CD8-positive, alpha-beta memory T cell (primary cell): ENCODE measurements at regions not wholly inside any gene's neighbourhood (a gene's known extent, or its start where the extent isn't known, plus 50 kb on each side); places are given as distances from the start of the nearest gene placed in this dataset.

Experiments used
- CTCF ChIA-PET: fragments of 350-600 bp; sonication (Branson Sonifier 250); formaldehyde crosslinking; loops from one replicate; lab custom pipeline; 2021; ENCODE audit warnings: antibody characterized with exemption; lab: Charles Lee
- POLR2A ChIA-PET: fragments of 350-600 bp; sonication (Branson Sonifier 250); formaldehyde crosslinking; loops from one replicate; lab custom pipeline; 2021; ENCODE audit warnings: antibody characterized with exemption; lab: Charles Lee
- DNase-seq, 5 donors: peaks; one replicate each; pipeline versions ENCODE4 v3.0.0 to v3.0.0-alpha.2; 2020 to 2022; ENCODE audit warnings: mixed read lengths in 1 of 5
- H3K27ac ChIP-seq: one replicate; pipeline ENCODE4 v1.7.0; 2013; ENCODE audit warnings: low read depth, mild to moderate bottlenecking, low read length, moderate library complexity
- H3K27me3 ChIP-seq: 2 replicates; pipeline ENCODE4 v1.7.0; 2013; ENCODE audit warnings: low read length, mild to moderate bottlenecking; ENCODE audit not compliant: insufficient read depth, poor library complexity, severe bottlenecking
- H3K36me3 ChIP-seq: 2 replicates; pipeline ENCODE4 v1.7.0; 2013; ENCODE audit warnings: mild to moderate bottlenecking, low read length, moderate library complexity; ENCODE audit not compliant: insufficient read depth
- H3K4me1 ChIP-seq: 2 replicates; pipeline ENCODE4 v1.7.0; 2013; ENCODE audit warnings: mild to moderate bottlenecking, low read length, moderate library complexity; ENCODE audit not compliant: insufficient read depth
- H3K4me3 ChIP-seq: 2 replicates; pipeline ENCODE4 v1.7.0; 2013; ENCODE audit warnings: mild to moderate bottlenecking, low read length
- H3K9me3 ChIP-seq: 2 replicates; pipeline ENCODE4 v1.7.0; 2013; ENCODE audit warnings: mild to moderate bottlenecking, low read length
- H3K27ac Mint-ChIP-seq, 8 donors: one replicate each; pipeline ENCODE4 v1.8.0; 2020 to 2021; ENCODE audit warnings: mixed read lengths in 8 of 8, mild to moderate bottlenecking in 6 of 8, inconsistent platforms in 3 of 8, moderate library complexity in 3 of 8
- H3K27me3 Mint-ChIP-seq, 2 donors: one replicate each; pipeline ENCODE4 v1.8.0; 2020 to 2021; ENCODE audit warnings: mixed read lengths in 2 of 2, mild to moderate bottlenecking in 1 of 2, moderate library complexity in 1 of 2
- H3K36me3 Mint-ChIP-seq, 3 donors: one replicate each; pipeline ENCODE4 v1.8.0; 2020 to 2021; ENCODE audit warnings: mixed read lengths in 3 of 3, inconsistent platforms in 1 of 3, mild to moderate bottlenecking in 1 of 3
- H3K4me1 Mint-ChIP-seq, 3 donors: one replicate each; pipeline ENCODE4 v1.8.0; 2020 to 2021; ENCODE audit warnings: mixed read lengths in 3 of 3, inconsistent platforms in 1 of 3, mild to moderate bottlenecking in 1 of 3
- H3K4me3 Mint-ChIP-seq, 7 donors: one replicate each; pipeline ENCODE4 v1.8.0; 2020 to 2021; ENCODE audit warnings: mixed read lengths in 7 of 7, mild to moderate bottlenecking in 6 of 7, moderate library complexity in 4 of 7, inconsistent platforms in 2 of 7
- H3K9me3 Mint-ChIP-seq, 5 donors: one replicate each; pipeline ENCODE4 v1.8.0; 2020 to 2022; ENCODE audit warnings: mixed read lengths in 5 of 5, mild to moderate bottlenecking in 3 of 5, moderate library complexity in 2 of 5, inconsistent platforms in 1 of 5

GRCh38 chr3:18838758-18839157 is 309.6 kb upstream of the KCNH8 start:
- POLR2A ChIA-PET = no interaction called here

GRCh38 chr3:18837137-18837755 is 311.1 kb upstream of the KCNH8 start:
- Histone ChIP-seq H3K9me3 (no peaks in the 10 kb centered on the region), H3K36me3 (no peaks in the 10 kb centered on the region), H3K27me3 (no peaks in the 10 kb centered on the region), H3K4me1 (no peaks in the 10 kb centered on the region), H3K4me3 (no peak overlapping the region), H3K27ac (no peak overlapping the region)
- Mint-ChIP-seq H3K4me1 (no peaks in the 10 kb centered on the region), H3K27me3 (peaks cover 0 to 1% of the 10 kb centered on the region in 2 donors), H3K36me3 (no peaks in the 10 kb centered on the region), H3K27ac (no peak overlapping the region), H3K9me3 (no peaks in the 10 kb centered on the region), H3K4me3 (no peak overlapping the region)
- DNase-seq = no peak
- ChIA-PET CTCF (interaction anchor here (1.5 kb wide), 1 partner anchor 11 kb away, joined by 3 read pairs; no protein-coding TSS in a partner anchor), POLR2A (no interaction called here)

More at GRCh38 chr3:18838758-18839157, 309.6 kb upstream of the KCNH8 start:
- no peaks in the 10 kb centered on the region for H3K36me3 Mint-ChIP-seq
- no peak overlapping the region for H3K4me3 ChIP-seq
- H3K4me1 Mint-ChIP-seq = no peaks in the 10 kb centered on the region
- H3K27ac Mint-ChIP-seq = no peak overlapping the region
- H3K27me3 Mint-ChIP-seq = peaks cover 0 to 1% of the 10 kb centered on the region in 2 donors
- H3K36me3 ChIP-seq = no peaks in the 10 kb centered on the region
- no peak overlapping the region for H3K4me3 Mint-ChIP-seq
- H3K4me1 ChIP-seq = no peaks in the 10 kb centered on the region
- no peak for DNase-seq
- no peaks in the 10 kb centered on the region for H3K9me3 ChIP-seq
- H3K27me3 ChIP-seq = no peaks in the 10 kb centered on the region
- no peaks in the 10 kb centered on the region for H3K9me3 Mint-ChIP-seq
- no peak overlapping the region for H3K27ac ChIP-seq
- CTCF ChIA-PET = no interaction called here

- Histone ChIP-seq H3K4me3 (no peak overlapping the region), H3K9me3 (no peaks in the 10 kb centered on the region), H3K27me3 (no peaks in the 10 kb centered on the region), H3K36me3 (no peaks in the 10 kb centered on the region), H3K4me1 (no peaks in the 10 kb centered on the region), H3K27ac (no peak overlapping the region)
- Mint-ChIP-seq H3K36me3 (no peaks in the 10 kb centered on the region), H3K4me1 (peaks cover 1 to 3% (median 2%) of the 10 kb centered on the region in 3 donors), H3K9me3 (no peaks in the 10 kb centered on the region), H3K27ac (no peak overlapping the region), H3K27me3 (peaks cover 0 to 1% of the 10 kb centered on the region in 2 donors), H3K4me3 (no peak overlapping the region)
- ChIA-PET POLR2A (no interaction called here), CTCF (interaction anchor here (1.3 kb wide), 1 partner anchor 9 kb away, joined by 3 read pairs; no protein-coding TSS in a partner anchor)
- no peak for DNase-seq
Observed at GRCh38 chr3:18835021-18835420, 313.3 kb upstream of the KCNH8 start.

GRCh38 chr3:18830087-18830486 is 318.2 kb upstream of the KCNH8 start:
- Mint-ChIP-seq H3K9me3 (no peaks in the 10 kb centered on the region), H3K27me3 (peaks cover 0 to 1% of the 10 kb centered on the region in 2 donors), H3K36me3 (no peaks in the 10 kb centered on the region), H3K27ac (no peak overlapping the region), H3K4me1 (peaks cover 4 to 8% (median 5%) of the 10 kb centered on the region in 3 donors), H3K4me3 (no peak overlapping the region)
- H3K27ac ChIP-seq = no peak overlapping the region
- no peaks in the 10 kb centered on the region for H3K9me3 ChIP-seq
- CTCF ChIA-PET = no interaction called here
- H3K36me3 ChIP-seq = no peaks in the 10 kb centered on the region
- no peak for DNase-seq
- H3K4me3 ChIP-seq = no peak overlapping the region
- no peaks in the 10 kb centered on the region for H3K4me1 ChIP-seq
- POLR2A ChIA-PET = no interaction called here
- no peaks in the 10 kb centered on the region for H3K27me3 ChIP-seq

GRCh38 chr3:18828637-18829036 is 319.7 kb upstream of the KCNH8 start:
- peaks cover 4 to 8% (median 5%) of the 10 kb centered on the region in 3 donors for H3K4me1 Mint-ChIP-seq
- no peaks in the 10 kb centered on the region for H3K4me1 ChIP-seq
- H3K36me3 ChIP-seq = no peaks in the 10 kb centered on the region
- no peak overlapping the region for H3K27ac Mint-ChIP-seq
- DNase-seq = no peak
- ChIA-PET CTCF (no interaction called here), POLR2A (no interaction called here)
- no peaks in the 10 kb centered on the region for H3K9me3 ChIP-seq
- H3K4me3 Mint-ChIP-seq = no peak overlapping the region
- no peaks in the 10 kb centered on the region for H3K36me3 Mint-ChIP-seq
- H3K27me3 Mint-ChIP-seq = no peaks in the 10 kb centered on the region
- no peak overlapping the region for H3K4me3 ChIP-seq
- H3K27me3 ChIP-seq = no peaks in the 10 kb centered on the region
- H3K27ac ChIP-seq = no peak overlapping the region
- H3K9me3 Mint-ChIP-seq = no peaks in the 10 kb centered on the region

- H3K4me1 ChIP-seq = no peaks in the 10 kb centered on the region
- H3K27me3 ChIP-seq = no peaks in the 10 kb centered on the region
- H3K4me3 ChIP-seq = no peak overlapping the region
- Mint-ChIP-seq H3K4me1 (peaks cover 4 to 8% (median 5%) of the 10 kb centered on the region in 3 donors), H3K36me3 (no peaks in the 10 kb centered on the region), H3K4me3 (no peak overlapping the region), H3K27me3 (peaks cover 0 to under 1% of the 10 kb centered on the region in 2 donors), H3K27ac (no peak overlapping the region), H3K9me3 (no peaks in the 10 kb centered on the region)
- ChIA-PET CTCF (no interaction called here), POLR2A (interaction anchor here (0.7 kb wide), 1 partner anchor 372 kb away, joined by 4 read pairs; no protein-coding TSS in a partner anchor)
- no peaks in the 10 kb centered on the region for H3K36me3 ChIP-seq
- no peak overlapping the region for H3K27ac ChIP-seq
- peak in 1 of 5 donors; percentile 2 for DNase-seq
- no peaks in the 10 kb centered on the region for H3K9me3 ChIP-seq
Observed at GRCh38 chr3:18827664-18828063, 320.6 kb upstream of the KCNH8 start.

GRCh38 chr3:18825665-18826064 is 322.6 kb upstream of the KCNH8 start:
- H3K9me3 ChIP-seq = no peaks in the 10 kb centered on the region
- H3K4me1 Mint-ChIP-seq = peaks cover 4 to 8% (median 5%) of the 10 kb centered on the region in 3 donors
- H3K27ac ChIP-seq = no peak overlapping the region
- no peaks in the 10 kb centered on the region for H3K9me3 Mint-ChIP-seq
- H3K4me3 ChIP-seq = no peak overlapping the region
- H3K27me3 ChIP-seq = no peaks in the 10 kb centered on the region
- ChIA-PET POLR2A (no interaction called here), CTCF (no interaction called here)
- no peak for DNase-seq
- H3K27ac Mint-ChIP-seq = no peak overlapping the region
- H3K4me1 ChIP-seq = no peaks in the 10 kb centered on the region
- H3K4me3 Mint-ChIP-seq = no peak overlapping the region
- no peaks in the 10 kb centered on the region for H3K36me3 Mint-ChIP-seq
- H3K36me3 ChIP-seq = no peaks in the 10 kb centered on the region
- H3K27me3 Mint-ChIP-seq = peaks cover 2 to 8% of the 10 kb centered on the region in 2 donors

- H3K4me3 ChIP-seq = no peak overlapping the region
- no peaks in the 10 kb centered on the region for H3K27me3 ChIP-seq
- Mint-ChIP-seq H3K36me3 (peaks cover 0 to 9% (median 0%) of the 10 kb centered on the region in 3 donors), H3K4me3 (no peak overlapping the region), H3K4me1 (peaks cover 0 to 4% (median 2%) of the 10 kb centered on the region in 3 donors), H3K9me3 (peaks cover 0 to 5% (median 0%) of the 10 kb centered on the region in 5 donors), H3K27ac (no peak overlapping the region), H3K27me3 (peaks cover 0 to 13% of the 10 kb centered on the region in 2 donors)
- H3K27ac ChIP-seq = no peak overlapping the region
- no peak for DNase-seq
- H3K4me1 ChIP-seq = no peaks in the 10 kb centered on the region
- CTCF ChIA-PET = no interaction called here
- no peaks in the 10 kb centered on the region for H3K36me3 ChIP-seq
- H3K9me3 ChIP-seq = no peaks in the 10 kb centered on the region
- POLR2A ChIA-PET = no interaction called here
Observed at GRCh38 chr3:18813300-18813699, 335.0 kb upstream of the KCNH8 start.
